Fibroblast of villous mesenchyme (primary cell): ENCODE measurements at regions not wholly inside any gene's neighbourhood (a gene's known extent, or its start where the extent isn't known, plus 50 kb on each side); places are given as distances from the start of the nearest gene placed in this dataset.

Experiments
- DNase-seq: peaks from one replicate; pipeline ENCODE4 v3.0.0-alpha.2; 2010; ENCODE audit warnings: low read depth
- H3K4me3 ChIP-seq: 2 replicates; pipeline ENCODE4 v1.5.1; 2011; ENCODE audit warnings: low read depth, mild to moderate bottlenecking, low read length
- CTCF ChIP-seq: IDR thresholded peaks from 2 replicates; pipeline ENCODE4 v1.5.1; 2012; ENCODE audit warnings: low read depth, mild to moderate bottlenecking, low read length; ENCODE audit not compliant: insufficient read depth

GRCh38 chr18:44325903-44326635 is 354.6 kb upstream of the SETBP1 start:
- no peak overlapping the region for H3K4me3 ChIP-seq
- DNase-seq: peak; percentile 67
- TF ChIP-seq CTCF: peak; percentile 67

GRCh38 chr18:44331656-44332570 is 348.8 kb upstream of the SETBP1 start:
- no peak overlapping the region for H3K4me3 ChIP-seq
- DNase-seq: no peak
- no peak for TF ChIP-seq CTCF

GRCh38 chr18:44341759-44342158 is 338.9 kb upstream of the SETBP1 start:
- TF ChIP-seq CTCF: no peak
- DNase-seq: no peak
- H3K4me3 ChIP-seq: no peak overlapping the region

GRCh38 chr18:44342162-44342561 is 338.5 kb upstream of the SETBP1 start:
- H3K4me3 ChIP-seq: no peak overlapping the region
- TF ChIP-seq CTCF: no peak
- no peak for DNase-seq

- DNase-seq: no peak
- H3K4me3 ChIP-seq: no peak overlapping the region
- no peak for TF ChIP-seq CTCF
Observed at GRCh38 chr18:44342946-44343345, 337.7 kb upstream of the SETBP1 start.

- no peak for TF ChIP-seq CTCF
- no peak for DNase-seq
- H3K4me3 ChIP-seq: no peak overlapping the region
Observed at GRCh38 chr18:44343570-44343969, 337.1 kb upstream of the SETBP1 start.
